Astrocyte of the cerebellum (primary cell): ENCODE measurements at regions not wholly inside any gene's neighbourhood (a gene's known extent, or its start where the extent isn't known, plus 50 kb on each side); places are given as distances from the start of the nearest gene placed in this dataset.

ENCODE experiments used
- DNase-seq: peaks from one replicate; pipeline ENCODE4 v3.0.0-alpha.2; 2011; ENCODE audit warnings: low read depth
- H3K4me3 ChIP-seq: 2 replicates; pipeline ENCODE4 v1.5.1; 2011; ENCODE audit warnings: mild to moderate bottlenecking, low read depth, low read length, moderate library complexity
- CTCF ChIP-seq: IDR thresholded peaks from 2 replicates; pipeline ENCODE4 v1.5.1; 2012; ENCODE audit warnings: low read length, low read depth, moderate library complexity, mild to moderate bottlenecking; ENCODE audit errors: missing control alignments
- in situ Hi-C: cut with HindIII; loops from 2 replicates; pipeline ENCODE4 v1.10.0; 2017; ENCODE audit warnings: low sequenced_read_pairs

GRCh38 chr2:139296672-139297209 lies 516.6 kb upstream of the NXPH2 start:
- no peak for DNase-seq
- H3K4me3 ChIP-seq: no peak overlapping the region
- in situ Hi-C loops: no loop called here
- TF ChIP-seq CTCF: no peak

GRCh38 chr2:139293992-139294548 lies 513.9 kb upstream of the NXPH2 start:
- no peak for TF ChIP-seq CTCF
- no peak for DNase-seq
- no peak overlapping the region for H3K4me3 ChIP-seq
- in situ Hi-C loops: no loop called here

- DNase-seq: no peak
- TF ChIP-seq CTCF: no peak
- in situ Hi-C loops: no loop called here
These were observed 500.9 kb upstream of the NXPH2 start for GRCh38 chr2:139281124-139281523.

GRCh38 chr2:139271879-139272278 lies 491.7 kb upstream of the NXPH2 start:
- DNase-seq: no peak
- no peak overlapping the region for H3K4me3 ChIP-seq
- in situ Hi-C loops: no loop called here
- TF ChIP-seq CTCF: no peak

More at GRCh38 chr2:139281124-139281523, 500.9 kb upstream of the NXPH2 start:
- no peak overlapping the region for H3K4me3 ChIP-seq

- no peak for DNase-seq
- TF ChIP-seq CTCF: no peak
- no peak overlapping the region for H3K4me3 ChIP-seq
- in situ Hi-C loops: no loop called here
These were observed 491.0 kb upstream of the NXPH2 start for GRCh38 chr2:139271149-139271548.

GRCh38 chr2:139260052-139260430 lies 479.9 kb upstream of the NXPH2 start:
- DNase-seq: no peak
- H3K4me3 ChIP-seq: no peak overlapping the region
- TF ChIP-seq CTCF: no peak
- in situ Hi-C loops: no loop called here
